Heart left ventricle (tissue), 16 donors: ENCODE measurements at regions not wholly inside any gene's neighbourhood (a gene's known extent, or its start where the extent isn't known, plus 50 kb on each side); places are given as distances from the start of the nearest gene placed in this dataset.
A peak's percentile ranks its signal among the peaks of the same experiment; 100 is the strongest.

Experiments
- ATAC-seq, 4 donors: fragments of 200-7000 bp; cut with Tn5 transposase; one replicate each; pipeline ENCODE4 v1.9.1; 2020 to 2022; ENCODE audit warnings: moderate library complexity in 4 of 4, mild to moderate bottlenecking in 3 of 4, moderate number of reproducible peaks in 1 of 4
- DNase-seq, 5 donors: peaks; one replicate each; pipeline ENCODE4 v3.0.0-alpha.2; 2020
- H3K27ac ChIP-seq, 12 donors: fragments of 200-600 bp; sonication (generic) in 4 of 12; one replicate each; pipeline versions ENCODE4 v1.5.0 to v1.8.0; 2016 to 2022; ENCODE audit warnings: mild to moderate bottlenecking in 2 of 12
- H3K27me3 ChIP-seq, 9 donors: fragments of 200-600 bp; sonication (generic) in 2 of 9; one replicate each; pipeline versions ENCODE4 v1.5.1 to v1.8.0; 2016 to 2022; ENCODE audit warnings: mild to moderate bottlenecking in 3 of 9
- H3K36me3 ChIP-seq, 9 donors: fragments of 200-600 bp; sonication (generic) in 2 of 9; one replicate each; pipeline versions ENCODE4 v1.5.0 to v1.8.0; 2018 to 2022; ENCODE audit warnings: mild to moderate bottlenecking in 2 of 9
- H3K4me1 ChIP-seq, 12 donors: fragments of 200-600 bp; sonication (generic) in 4 of 12; one replicate each; pipeline versions ENCODE4 v1.5.0 to v1.8.0; 2016 to 2022; ENCODE audit warnings: mild to moderate bottlenecking in 3 of 12
- H3K4me3 ChIP-seq, 12 donors: fragments of 200-600 bp; sonication (generic) in 4 of 12; one replicate each; pipeline versions ENCODE4 v1.5.0 to v1.8.0; 2017 to 2022; ENCODE audit warnings: mild to moderate bottlenecking in 9 of 12, moderate library complexity in 4 of 12
- H3K9me3 ChIP-seq, 12 donors: fragments of 200-600 bp; sonication (generic) in 4 of 12; one replicate each; pipeline versions ENCODE4 v1.5.0 to v1.8.0; 2016 to 2022; ENCODE audit warnings: mild to moderate bottlenecking in 1 of 12
- POLR2A ChIP-seq, 2 donors: fragments of 450-650 bp; IDR thresholded peaks; one replicate each; pipeline ENCODE4 v1.6.1; 2017; ENCODE audit warnings: antibody characterized with exemption in 2 of 2, mild to moderate bottlenecking in 2 of 2, moderate library complexity in 2 of 2
- WGBS, 4 donors: extraction: QIAGEN DNeasy Blood & Tissue Kit in 2 of 4; methylation state at CpG; one replicate each; pipeline versions ENCODE4 v1.1.5 to v1.1.7; 2013 to 2018; 5-methylcytosine and 5-hydroxymethylcytosine counted together
- intact Hi-C, 10 donors: fragments of 100-400 bp; cut with DNase I; formaldehyde crosslinking; loops; one replicate each; pipeline versions ENCODE4 v1.11.1 to v1.14.2; 2022
- TF ChIP-seq, protein P1 (sequence below), 12 donors: fragments of 200-600 bp; sonication (generic) in 4 of 12; IDR thresholded peaks; one replicate each; pipeline versions ENCODE4 v1.5.0 to v1.8.0; 2018 to 2022; ENCODE audit warnings: antibody characterized with exemption in 12 of 12, mild to moderate bottlenecking in 5 of 12
- donor health status: ischemic (EF 13 %, LVEDD 7.1; RV severe dilation, severe dysfunction).
- donor health status: healthy with polysubstance abuse.
- donor health status: DM: no; HTN: yes; CAD: no.
- donor health status: DM: no; HTN: no; CAD: no.
- donor health status: ischemic (EF 25% LVEDD 6.9; RV normal size, moderate dysfunction).
- donor health status: ischemic (EF 25% LVEDD 5.7; RV mildly dilated, moderate dysfunction).
- donor health status: healthy.
- donor health status: DM: yes; HTN: yes; CAD: no.
- donor health status: ischemic (EF 35%, LVEDD 5.7; RV mildly dilated, moderate dysfunction).
- donor health status: nonischemic (EF 11% LVEDD 7.7; RV severe dilation, severe dysfunction).
- donor health status: DM: yes; HTN: yes; CAD: no.
- donor health status: PGD.
- donor health status: ischemic (EF 29% LVEDD 5.4; RV normal size, mild dysfunction).
- donor health status: nonischemic (EF 23%, LVEDD 6.1; RV moderate dilation, normal function).

GRCh38 chr9:107635803-107636174 is 146.2 kb upstream of the KLF4 start:
- DNase-seq, result no peak
- intact Hi-C loops, result loop anchor here in 9 of 10 donors (2.0 to 10.0 kb wide), 11 partner anchors 33 to 507 kb away; partner anchors contain the start of gene KLF4 (in 2 of the 9)
- WGBS, 4 donors, result 81 to 93% (median 90%) methylated on average over 6 of the region's 6 CpGs

DNA sequence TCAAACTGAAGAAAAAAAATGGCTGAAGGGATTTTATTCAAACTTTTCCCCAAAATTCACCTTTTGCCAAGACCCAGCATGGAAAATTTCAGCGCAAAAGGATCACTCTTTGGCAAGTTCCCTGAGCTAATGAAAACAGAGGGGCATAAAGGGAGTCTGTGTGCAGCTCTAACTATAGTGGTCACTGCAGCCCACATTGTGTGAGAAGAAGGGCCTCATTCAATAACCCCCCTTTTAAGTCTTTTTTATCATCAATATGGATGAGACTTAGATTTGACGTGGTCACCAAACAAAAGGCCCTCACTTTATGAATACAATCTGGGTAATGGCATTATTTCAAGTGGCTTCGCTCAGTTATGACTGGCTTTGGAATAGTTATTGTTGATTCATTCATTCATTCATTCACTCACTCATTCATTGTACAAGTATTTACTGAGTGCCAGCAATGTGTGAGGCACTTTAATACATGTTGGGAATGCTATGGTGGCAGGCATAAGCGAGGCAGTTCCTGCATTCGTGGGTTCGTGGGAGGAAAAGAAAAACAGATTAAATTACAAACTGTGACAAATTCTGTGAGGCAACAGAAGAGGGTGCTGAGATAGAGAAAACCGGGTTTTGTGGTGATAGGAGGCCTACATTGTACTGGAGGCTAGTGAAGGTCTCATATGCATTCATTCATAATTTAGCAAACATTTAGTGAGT is 145.7 kb upstream of the KLF4 start:
- Histone ChIP-seq H3K9me3 (no peaks in the 10 kb centered on the region), H3K27ac (peak overlapping the region in 1 of 12 donors; percentile 100)

More at GRCh38 chr9:107635803-107636174, 146.2 kb upstream of the KLF4 start:
- TF ChIP-seq POLR2A (IDR thresholded peaks at IDR 0.05), result no peak
- TF ChIP-seq, protein P1, sequence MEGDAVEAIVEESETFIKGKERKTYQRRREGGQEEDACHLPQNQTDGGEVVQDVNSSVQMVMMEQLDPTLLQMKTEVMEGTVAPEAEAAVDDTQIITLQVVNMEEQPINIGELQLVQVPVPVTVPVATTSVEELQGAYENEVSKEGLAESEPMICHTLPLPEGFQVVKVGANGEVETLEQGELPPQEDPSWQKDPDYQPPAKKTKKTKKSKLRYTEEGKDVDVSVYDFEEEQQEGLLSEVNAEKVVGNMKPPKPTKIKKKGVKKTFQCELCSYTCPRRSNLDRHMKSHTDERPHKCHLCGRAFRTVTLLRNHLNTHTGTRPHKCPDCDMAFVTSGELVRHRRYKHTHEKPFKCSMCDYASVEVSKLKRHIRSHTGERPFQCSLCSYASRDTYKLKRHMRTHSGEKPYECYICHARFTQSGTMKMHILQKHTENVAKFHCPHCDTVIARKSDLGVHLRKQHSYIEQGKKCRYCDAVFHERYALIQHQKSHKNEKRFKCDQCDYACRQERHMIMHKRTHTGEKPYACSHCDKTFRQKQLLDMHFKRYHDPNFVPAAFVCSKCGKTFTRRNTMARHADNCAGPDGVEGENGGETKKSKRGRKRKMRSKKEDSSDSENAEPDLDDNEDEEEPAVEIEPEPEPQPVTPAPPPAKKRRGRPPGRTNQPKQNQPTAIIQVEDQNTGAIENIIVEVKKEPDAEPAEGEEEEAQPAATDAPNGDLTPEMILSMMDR (IDR thresholded peaks at IDR 0.05), result no peak
- H3K4me3 ChIP-seq, result no peak overlapping the region
- peaks cover 0 to 32% (median 14%) of the 10 kb centered on the region in 12 donors for H3K4me1 ChIP-seq
- ATAC-seq, result no peak
- no peaks in the 10 kb centered on the region for H3K9me3 ChIP-seq
- H3K27me3 ChIP-seq, result no peaks in the 10 kb centered on the region
- no peaks in the 10 kb centered on the region for H3K36me3 ChIP-seq
- peak overlapping the region in 2 of 12 donors; percentile 95 to 100 for H3K27ac ChIP-seq

GRCh38 chr9:107633406-107633805 is 143.8 kb upstream of the KLF4 start:
- TF ChIP-seq, protein P1 (IDR thresholded peaks at IDR 0.05), result no peak
- TF ChIP-seq POLR2A (IDR thresholded peaks at IDR 0.05), result no peak
- DNase-seq, result no peak
- WGBS, 4 donors, result 55 to 69% (median 57%) methylated on average over 5 of the region's 5 CpGs

More for the DNA sequence above, 145.7 kb upstream of the KLF4 start:
- TF ChIP-seq, protein P1 (IDR thresholded peaks at IDR 0.05), result no peak
- no peak for TF ChIP-seq POLR2A (IDR thresholded peaks at IDR 0.05)
- 84 to 89% (median 87%) methylated on average over 7 of the region's 7 CpGs for WGBS, 4 donors
- no peak for ATAC-seq
- no peak for DNase-seq
- H3K4me1 ChIP-seq, result peaks cover 0 to 32% (median 14%) of the 10 kb centered on the region in 12 donors
- H3K27me3 ChIP-seq, result no peaks in the 10 kb centered on the region
- no peak overlapping the region for H3K4me3 ChIP-seq
- intact Hi-C loops, result loop anchor here in 8 of 10 donors (5.0 to 10.0 kb wide), 9 partner anchors 33 to 507 kb away; partner anchors contain the start of gene KLF4 (in 2 of the 8)
- H3K36me3 ChIP-seq, result no peaks in the 10 kb centered on the region

DNA sequence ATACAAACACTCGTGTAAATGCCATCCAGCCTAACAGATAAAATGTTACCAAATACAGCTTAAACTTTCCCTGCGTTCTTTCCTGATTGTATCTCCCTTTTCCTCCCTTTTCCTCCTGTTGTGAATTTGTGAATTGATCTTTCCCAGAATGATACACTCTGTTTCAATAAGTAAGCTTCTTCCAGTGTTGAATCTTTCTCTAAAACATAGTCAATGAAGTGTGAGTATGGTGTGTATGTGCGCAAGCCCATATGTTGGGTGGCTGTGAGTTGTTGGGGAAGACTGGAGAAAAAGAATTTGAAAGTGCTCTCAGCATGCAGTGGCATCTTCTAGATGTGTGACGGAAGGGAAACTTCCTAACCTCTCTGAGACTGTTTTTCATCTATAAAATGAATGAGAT is 143.1 kb upstream of the KLF4 start:
- Histone ChIP-seq H3K27ac (no peak overlapping the region), H3K4me3 (no peak overlapping the region), H3K27me3 (no peaks in the 10 kb centered on the region), H3K4me1 (peaks cover 0 to 21% (median 11%) of the 10 kb centered on the region in 12 donors), H3K36me3 (no peaks in the 10 kb centered on the region), H3K9me3 (no peaks in the 10 kb centered on the region)
- TF ChIP-seq POLR2A (IDR thresholded peaks at IDR 0.05), result no peak
- TF ChIP-seq, protein P1 (IDR thresholded peaks at IDR 0.05), result no peak
- 83 to 91% (median 88%) methylated on average over 4 of the region's 4 CpGs for WGBS, 4 donors
- intact Hi-C loops, result loop anchor here in 4 of 10 donors (10.0 kb wide), 4 partner anchors 62 to 138 kb away; no protein-coding TSS in a partner anchor
- no peak for ATAC-seq
- no peak for DNase-seq

More at GRCh38 chr9:107633406-107633805, 143.8 kb upstream of the KLF4 start:
- Histone ChIP-seq H3K27me3 (no peaks in the 10 kb centered on the region), H3K36me3 (no peaks in the 10 kb centered on the region), H3K27ac (no peak overlapping the region), H3K4me3 (no peak overlapping the region), H3K4me1 (peaks cover 0 to 21% (median 12%) of the 10 kb centered on the region in 12 donors), H3K9me3 (no peaks in the 10 kb centered on the region)
- no peak for ATAC-seq
- intact Hi-C loops, result loop anchor here in 4 of 10 donors (10.0 kb wide), 4 partner anchors 61 to 139 kb away; no protein-coding TSS in a partner anchor
